Large intestine (tissue), 3 donors: ENCODE measurements at regions not wholly inside any gene's neighbourhood (a gene's known extent, or its start where the extent isn't known, plus 50 kb on each side); places are given as distances from the start of the nearest gene placed in this dataset.

Experiments
- DNase-seq, 2 donors: peaks; one replicate each; pipeline versions ENCODE4 v3.0.0 to v3.0.0-alpha.2; 2013
- H3K27ac ChIP-seq: one replicate; pipeline ENCODE4 v1.5.1; 2013; ENCODE audit warnings: low read length
- H3K27me3 ChIP-seq: 2 replicates; pipeline ENCODE4 v1.6.1; 2013; ENCODE audit warnings: low read length; ENCODE audit not compliant: control insufficient read depth, insufficient read depth
- H3K36me3 ChIP-seq: 2 replicates; pipeline ENCODE4 v1.6.1; 2013; ENCODE audit warnings: low read length; ENCODE audit not compliant: control insufficient read depth, insufficient read depth
- H3K4me1 ChIP-seq: one replicate; pipeline ENCODE4 v1.6.1; 2013; ENCODE audit warnings: low read length; ENCODE audit not compliant: control insufficient read depth, insufficient read depth
- H3K4me3 ChIP-seq: one replicate; pipeline ENCODE4 v1.5.1; 2013; ENCODE audit warnings: low read length
- H3K9me3 ChIP-seq: one replicate; pipeline ENCODE4 v1.6.1; 2013; ENCODE audit warnings: mild to moderate bottlenecking, low read depth, low read length, moderate library complexity; ENCODE audit not compliant: control insufficient read depth
- WGBS: methylation state at CpG from one replicate; pipeline ENCODE4 v1.1.5; 2013; ENCODE audit warnings: low lambda C conversion rate; ENCODE audit not compliant: insufficient coverage; 5-methylcytosine and 5-hydroxymethylcytosine counted together

GRCh38 chr15:79515300-79516027 lies 83.3 kb downstream of the MINAR1 start:
- no peak overlapping the region for H3K4me3 ChIP-seq
- H3K36me3 ChIP-seq = no peaks in the 10 kb centered on the region
- H3K4me1 ChIP-seq = no peaks in the 10 kb centered on the region
- H3K27ac ChIP-seq = no peak overlapping the region
- no peaks in the 10 kb centered on the region for H3K27me3 ChIP-seq
- WGBS = 64% methylated on average over 3 of the region's 7 CpGs
- no peaks in the 10 kb centered on the region for H3K9me3 ChIP-seq
- DNase-seq = no peak

GRCh38 chr15:79516155-79516554 lies 84.0 kb downstream of the MINAR1 start:
- no CpG with 5 or more reads among the region's 3 CpGs for WGBS
- DNase-seq = no peak
- Histone ChIP-seq H3K9me3 (no peaks in the 10 kb centered on the region), H3K27me3 (no peaks in the 10 kb centered on the region), H3K36me3 (no peaks in the 10 kb centered on the region), H3K4me3 (no peak overlapping the region), H3K4me1 (no peaks in the 10 kb centered on the region), H3K27ac (no peak overlapping the region)

GRCh38 chr15:79516646-79517045 lies 84.5 kb downstream of the MINAR1 start:
- H3K27me3 ChIP-seq = no peaks in the 10 kb centered on the region
- no peaks in the 10 kb centered on the region for H3K4me1 ChIP-seq
- no peak overlapping the region for H3K27ac ChIP-seq
- H3K4me3 ChIP-seq = no peak overlapping the region
- DNase-seq = no peak
- no peaks in the 10 kb centered on the region for H3K9me3 ChIP-seq
- WGBS = 100% methylated on average over 1 of the region's 3 CpGs
- H3K36me3 ChIP-seq = no peaks in the 10 kb centered on the region

- no peak overlapping the region for H3K4me3 ChIP-seq
- no CpG with 5 or more reads among the region's 3 CpGs for WGBS
- H3K27ac ChIP-seq = no peak overlapping the region
Measured at GRCh38 chr15:79519628-79520027, 87.5 kb downstream of the MINAR1 start.

GRCh38 chr15:79520654-79521053 lies 88.5 kb downstream of the MINAR1 start:
- Histone ChIP-seq H3K4me3 (no peak overlapping the region), H3K27ac (no peak overlapping the region), H3K4me1 (no peaks in the 10 kb centered on the region), H3K9me3 (no peaks in the 10 kb centered on the region), H3K36me3 (no peaks in the 10 kb centered on the region), H3K27me3 (no peaks in the 10 kb centered on the region)
- 100% methylated on average over 2 of the region's 2 CpGs for WGBS
- no peak for DNase-seq

More at GRCh38 chr15:79519628-79520027, 87.5 kb downstream of the MINAR1 start:
- no peaks in the 10 kb centered on the region for H3K36me3 ChIP-seq
- H3K27me3 ChIP-seq = no peaks in the 10 kb centered on the region
- H3K4me1 ChIP-seq = no peaks in the 10 kb centered on the region
- H3K9me3 ChIP-seq = no peaks in the 10 kb centered on the region
- no peak for DNase-seq

GRCh38 chr15:79522656-79523055 lies 90.5 kb downstream of the MINAR1 start:
- Histone ChIP-seq H3K9me3 (no peaks in the 10 kb centered on the region), H3K27me3 (no peaks in the 10 kb centered on the region), H3K36me3 (no peaks in the 10 kb centered on the region), H3K4me1 (no peaks in the 10 kb centered on the region), H3K27ac (no peak overlapping the region), H3K4me3 (no peak overlapping the region)
- DNase-seq = no peak
- WGBS = no CpG with 5 or more reads among the region's 2 CpGs

GRCh38 chr15:79523266-79523665 lies 91.1 kb downstream of the MINAR1 start:
- no peaks in the 10 kb centered on the region for H3K4me1 ChIP-seq

GRCh38 chr15:79524531-79524930 lies 92.4 kb downstream of the MINAR1 start:
- DNase-seq = no peak
- Histone ChIP-seq H3K9me3 (no peaks in the 10 kb centered on the region), H3K27ac (no peak overlapping the region), H3K36me3 (no peaks in the 10 kb centered on the region), H3K4me1 (no peaks in the 10 kb centered on the region), H3K4me3 (no peak overlapping the region), H3K27me3 (no peaks in the 10 kb centered on the region)
- no CpG with 5 or more reads among the region's 3 CpGs for WGBS

More at GRCh38 chr15:79523266-79523665, 91.1 kb downstream of the MINAR1 start:
- no peaks in the 10 kb centered on the region for H3K36me3 ChIP-seq
- H3K4me3 ChIP-seq = no peak overlapping the region
- no peaks in the 10 kb centered on the region for H3K27me3 ChIP-seq
- no peak for DNase-seq
- H3K27ac ChIP-seq = no peak overlapping the region
- H3K9me3 ChIP-seq = no peaks in the 10 kb centered on the region
- WGBS = no CpG with 5 or more reads among the region's 3 CpGs

- DNase-seq = no peak
- Histone ChIP-seq H3K27ac (no peak overlapping the region), H3K4me1 (no peaks in the 10 kb centered on the region), H3K9me3 (no peaks in the 10 kb centered on the region), H3K27me3 (no peaks in the 10 kb centered on the region), H3K36me3 (no peaks in the 10 kb centered on the region), H3K4me3 (no peak overlapping the region)
- no CpG with 5 or more reads among the region's 3 CpGs for WGBS
Measured at GRCh38 chr15:79526376-79526775, 94.2 kb downstream of the MINAR1 start.

- Histone ChIP-seq H3K27me3 (no peaks in the 10 kb centered on the region), H3K4me1 (no peaks in the 10 kb centered on the region), H3K27ac (no peak overlapping the region), H3K4me3 (no peak overlapping the region), H3K36me3 (no peaks in the 10 kb centered on the region), H3K9me3 (no peaks in the 10 kb centered on the region)
- WGBS = no CpG with 5 or more reads among the region's 1 CpG
- no peak for DNase-seq
Measured at GRCh38 chr15:79527821-79528220, 95.7 kb downstream of the MINAR1 start.

- Histone ChIP-seq H3K36me3 (no peaks in the 10 kb centered on the region), H3K27me3 (peaks cover 3% of the 10 kb centered on the region), H3K9me3 (no peaks in the 10 kb centered on the region), H3K4me1 (no peaks in the 10 kb centered on the region), H3K27ac (no peak overlapping the region), H3K4me3 (no peak overlapping the region)
- no peak for DNase-seq
- WGBS = no CpG with 5 or more reads among the region's 8 CpGs
Measured at GRCh38 chr15:79529157-79529785, 97.1 kb downstream of the MINAR1 start.
